Endothelial cell of hepatic sinusoid (primary cell): ENCODE measurements at regions not wholly inside any gene's neighbourhood (a gene's known extent, or its start where the extent isn't known, plus 50 kb on each side); places are given as distances from the start of the nearest gene placed in this dataset.
"Not testable (repeated sequence)": the region's sequence is repeated elsewhere in the genome, so short reads cannot be mapped to it uniquely, and the experiment has no call there.

Experiments used
- in situ Hi-C: cut with HindIII; loops from 2 replicates; pipeline ENCODE4 v1.10.0; 2017; ENCODE audit warnings: low sequenced_read_pairs

DNA sequence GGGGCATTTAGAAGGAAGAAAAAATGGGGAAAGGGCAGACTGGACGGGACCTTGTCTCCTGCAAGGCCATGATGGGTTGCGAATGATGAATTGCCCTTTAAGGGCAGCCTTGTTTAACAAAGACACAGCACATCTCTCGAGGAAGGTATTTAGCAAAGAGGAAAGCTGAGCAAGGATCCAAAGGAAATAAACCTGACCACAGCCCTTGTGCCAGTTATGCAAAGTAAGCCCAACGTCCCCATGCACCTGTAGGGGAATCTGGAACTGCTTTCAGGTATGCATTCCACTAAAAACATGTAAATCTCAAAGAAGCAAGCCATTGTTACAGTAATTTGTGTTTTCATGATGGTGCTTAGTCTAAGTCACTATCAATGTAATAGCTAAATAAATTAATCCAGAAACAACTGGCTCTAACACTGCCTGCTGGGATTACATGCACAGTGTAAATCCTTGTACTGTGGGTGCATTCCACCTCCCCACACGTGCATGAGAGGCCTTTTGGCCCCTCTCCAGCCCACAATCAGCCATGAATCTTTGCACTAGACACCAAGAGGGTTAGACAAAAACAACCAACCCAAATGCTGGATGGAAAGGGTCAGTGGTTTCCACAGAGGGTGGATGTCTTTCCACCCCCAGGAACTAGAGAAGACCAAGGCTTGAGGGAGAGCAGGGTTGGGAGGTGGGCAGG lies 228.8 kb upstream of the KAZN start:
- in situ Hi-C loops = no loop called here

DNA sequence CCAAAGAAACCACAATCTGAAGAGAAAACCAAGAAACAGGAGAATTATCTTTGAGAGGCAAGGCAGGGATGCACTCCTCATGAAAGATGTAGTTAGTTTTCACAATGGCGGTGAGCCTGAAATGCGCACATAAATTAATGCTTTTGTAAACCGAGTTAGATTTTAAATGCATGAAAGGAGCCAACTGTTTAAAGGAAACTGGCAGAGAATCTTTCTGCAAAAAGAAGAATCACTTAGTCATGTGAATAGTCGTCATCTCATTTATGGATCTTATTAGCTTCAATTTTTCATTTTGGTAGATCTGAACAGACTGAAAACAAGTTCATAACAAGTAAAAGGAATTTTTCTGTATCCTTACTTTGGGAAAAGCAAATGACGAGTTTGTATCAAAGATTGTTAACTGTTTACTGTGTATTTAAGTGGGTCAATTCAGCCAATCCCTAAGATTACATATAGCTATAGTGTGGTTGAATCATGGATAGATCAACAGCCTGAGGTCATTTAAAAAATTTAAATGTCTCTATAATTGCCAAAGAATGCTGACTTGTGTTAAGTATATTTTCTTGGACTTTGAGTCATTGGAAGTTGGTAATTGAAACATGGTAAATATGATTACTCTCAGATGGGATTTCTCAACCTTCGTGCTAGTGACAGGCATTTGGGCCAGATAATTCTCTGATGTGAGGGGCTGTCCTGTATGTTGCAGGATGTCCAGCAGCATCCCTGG lies 226.6 kb upstream of the KAZN start:
- in situ Hi-C loops = no loop called here

DNA sequence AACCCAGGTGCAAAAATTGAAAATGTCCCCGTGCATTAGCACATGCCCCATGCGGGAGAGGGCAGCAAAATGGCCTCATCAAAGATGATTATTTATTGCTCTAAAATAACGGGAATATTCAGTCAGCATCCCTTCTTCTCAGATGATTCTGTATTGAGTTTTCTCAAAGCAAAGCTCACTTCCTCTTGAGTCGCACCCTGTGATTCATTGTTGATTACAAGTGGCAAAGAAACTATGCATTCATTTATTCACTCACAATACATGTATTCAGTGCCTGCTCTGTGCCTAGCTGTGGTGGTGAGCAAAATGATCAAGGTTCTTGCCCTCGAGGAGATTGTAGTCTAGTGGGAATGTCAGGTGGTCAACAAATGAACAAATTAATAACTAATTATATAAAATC lies 226.0 kb upstream of the KAZN start:
- in situ Hi-C loops = no loop called here

DNA sequence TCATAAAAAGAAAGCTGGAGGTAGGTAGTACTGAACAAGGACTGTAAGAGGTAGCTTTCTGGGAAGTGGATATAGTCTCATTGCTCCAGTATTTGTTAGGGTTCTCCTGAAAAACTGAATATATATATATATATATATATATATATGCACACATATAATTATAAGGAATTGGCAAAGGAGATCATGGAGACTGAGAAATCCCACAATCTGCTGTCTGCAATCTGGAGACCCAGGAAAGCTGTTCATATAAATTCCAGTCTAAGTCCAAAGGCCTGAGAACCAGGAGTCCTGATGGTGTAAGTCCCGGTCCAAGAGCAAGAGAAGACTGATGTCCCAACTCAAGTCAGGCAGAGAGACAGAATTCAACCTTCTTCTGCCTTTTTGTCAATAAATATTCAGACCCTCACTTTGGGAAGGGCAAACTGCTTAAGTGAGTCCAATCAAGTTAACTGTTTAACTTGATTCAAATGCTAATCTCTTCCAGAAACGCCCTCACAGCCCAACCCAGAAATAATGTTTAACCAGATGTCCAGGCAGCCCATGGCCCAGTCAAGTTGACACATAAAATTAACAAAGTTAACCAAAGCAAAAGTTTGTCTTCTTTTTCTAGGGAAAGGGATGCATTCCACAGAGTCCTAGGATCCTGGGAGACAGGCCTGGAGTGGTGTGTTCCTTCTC lies 225.3 kb upstream of the KAZN start:
- in situ Hi-C loops = no loop called here

DNA sequence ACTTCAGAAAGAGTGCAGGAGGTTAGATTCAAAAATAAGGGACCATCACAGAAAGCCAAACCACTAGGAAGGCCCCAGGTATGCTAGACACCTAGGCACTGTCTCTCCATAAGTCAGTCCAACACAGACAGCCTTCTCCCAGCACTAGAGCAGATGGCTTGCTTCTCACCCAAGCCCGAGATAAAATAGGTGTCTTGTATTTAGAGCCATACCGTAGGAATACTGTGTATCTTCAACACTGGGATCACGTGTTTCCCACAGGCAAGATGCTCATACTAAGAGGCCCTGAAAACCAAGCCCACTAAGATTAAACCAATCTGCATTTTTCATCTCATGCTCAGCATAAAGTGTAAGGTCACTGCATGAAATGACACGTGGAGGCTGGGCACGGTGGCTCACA lies 223.3 kb upstream of the KAZN start:
- in situ Hi-C loops = no loop called here

DNA sequence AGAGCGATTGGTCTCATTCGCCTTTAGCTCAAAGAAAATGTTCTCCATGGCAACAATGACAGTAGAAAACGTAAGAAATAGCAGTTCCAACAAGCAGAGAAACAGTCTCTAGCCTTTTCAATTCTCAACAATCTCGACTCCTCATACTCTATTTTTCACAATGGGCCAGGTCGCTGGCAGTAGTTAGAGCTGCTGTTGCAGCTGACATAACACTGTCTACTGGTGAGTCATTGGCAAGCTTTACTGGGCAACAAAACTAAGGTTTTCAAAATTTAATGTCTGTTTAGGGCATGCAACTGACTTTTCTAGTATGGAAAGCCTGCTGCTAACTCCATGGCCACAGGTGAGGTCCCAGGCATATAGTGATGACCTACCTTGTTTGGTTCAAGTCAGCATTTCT lies 221.1 kb upstream of the KAZN start:
- in situ Hi-C loops = no loop called here

DNA sequence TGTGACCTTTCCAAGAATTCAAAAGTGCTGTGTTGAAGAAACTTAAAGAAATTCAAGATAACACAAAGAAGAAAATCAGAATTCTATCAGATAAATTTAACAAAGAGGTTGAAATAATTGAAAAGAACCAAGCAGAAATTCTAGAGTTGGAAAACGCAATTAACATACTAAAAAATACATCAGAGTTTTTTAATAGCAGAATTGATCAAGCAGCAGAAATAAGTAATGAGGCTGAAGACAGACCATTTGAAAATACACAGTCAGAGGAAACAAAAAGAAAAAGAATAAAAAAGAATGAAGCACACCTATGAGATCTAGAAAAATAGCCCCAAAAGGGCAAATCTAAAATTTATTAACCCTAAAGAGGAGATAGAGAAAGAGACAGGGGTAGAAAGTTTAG lies 218.1 kb upstream of the KAZN start:
- in situ Hi-C loops = no loop called here

DNA sequence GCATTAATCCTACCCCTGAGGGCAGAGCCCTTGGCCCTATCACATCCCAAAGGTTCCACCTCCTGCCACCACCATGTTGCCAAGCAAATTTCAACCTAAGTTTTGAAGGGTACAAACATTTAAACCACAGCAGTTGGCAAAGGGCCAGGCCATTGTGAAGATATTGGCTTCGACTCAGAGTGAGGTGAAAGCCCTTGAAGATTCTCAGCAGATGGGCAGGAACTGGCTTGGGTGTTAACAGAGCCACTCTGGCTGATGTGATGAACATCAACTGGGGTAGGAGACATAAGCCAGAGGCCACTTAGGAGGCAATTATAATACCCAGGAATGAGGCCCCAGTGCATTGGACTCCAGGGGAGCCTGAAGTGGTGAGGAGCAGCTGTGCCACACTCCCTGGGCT lies 207.7 kb upstream of the KAZN start:
- in situ Hi-C loops = loop anchor here (5.0 kb wide), 1 partner anchor 79 kb away; no protein-coding TSS in a partner anchor

DNA sequence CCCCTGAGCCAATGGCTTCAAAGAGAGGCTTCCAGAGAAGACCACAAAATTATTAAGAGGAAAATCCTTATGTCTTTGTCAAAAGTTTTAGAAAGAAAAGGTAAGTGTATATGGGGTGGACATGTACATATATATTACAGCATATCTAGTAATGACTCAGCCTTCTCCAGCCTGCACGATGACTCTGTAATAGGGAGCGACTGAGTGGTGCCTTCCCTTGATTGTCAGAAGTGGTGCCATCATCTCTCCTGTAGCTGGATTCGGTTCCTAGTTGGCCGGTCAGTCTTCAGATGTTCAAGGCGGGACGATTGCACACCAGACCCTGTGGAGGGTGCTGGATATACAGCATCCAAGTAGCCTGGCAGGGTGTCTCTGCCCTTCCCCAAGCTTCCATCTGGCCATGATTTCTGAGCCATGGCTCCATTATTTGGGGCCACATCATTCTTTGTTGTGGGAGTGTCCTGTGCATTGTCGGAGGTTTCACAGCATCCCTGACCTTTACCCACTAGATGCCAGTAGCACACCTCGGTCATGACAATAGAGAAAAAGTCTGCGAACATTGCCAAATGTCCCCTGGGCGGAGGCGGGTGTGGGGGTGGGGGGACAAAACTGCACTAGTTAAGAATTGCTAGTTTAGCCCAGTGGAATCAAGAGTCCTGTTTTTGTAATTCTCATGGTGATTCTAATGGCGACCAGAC lies 206.2 kb upstream of the KAZN start:
- in situ Hi-C loops = loop anchor here (5.0 kb wide), 1 partner anchor 80 kb away; no protein-coding TSS in a partner anchor

DNA sequence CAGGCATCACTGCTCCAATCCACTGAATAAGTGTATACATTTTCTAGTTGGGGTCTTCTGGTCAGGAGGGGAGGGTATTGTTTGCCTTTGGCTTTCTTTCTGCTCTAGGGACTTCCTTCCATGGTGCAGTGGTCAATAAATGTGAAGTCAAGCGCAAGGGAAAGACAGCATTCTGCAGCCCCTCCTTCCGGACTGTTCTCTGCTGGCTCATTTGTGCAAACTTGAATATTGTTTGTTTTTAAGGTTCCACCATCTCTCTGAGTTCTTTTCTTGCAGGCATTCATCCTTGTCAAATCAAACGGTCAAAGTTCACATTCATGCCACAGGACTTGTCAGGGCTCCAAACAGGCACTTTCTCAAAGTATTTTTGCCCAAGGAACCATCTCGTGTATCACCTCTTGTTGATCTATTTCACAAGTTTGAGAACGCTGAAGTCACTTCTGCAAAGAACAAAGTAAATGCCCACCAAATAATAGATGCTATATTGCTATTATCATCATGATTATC lies 205.6 kb upstream of the KAZN start:
- in situ Hi-C loops = loop anchor here (5.0 kb wide), 1 partner anchor 81 kb away; no protein-coding TSS in a partner anchor

DNA sequence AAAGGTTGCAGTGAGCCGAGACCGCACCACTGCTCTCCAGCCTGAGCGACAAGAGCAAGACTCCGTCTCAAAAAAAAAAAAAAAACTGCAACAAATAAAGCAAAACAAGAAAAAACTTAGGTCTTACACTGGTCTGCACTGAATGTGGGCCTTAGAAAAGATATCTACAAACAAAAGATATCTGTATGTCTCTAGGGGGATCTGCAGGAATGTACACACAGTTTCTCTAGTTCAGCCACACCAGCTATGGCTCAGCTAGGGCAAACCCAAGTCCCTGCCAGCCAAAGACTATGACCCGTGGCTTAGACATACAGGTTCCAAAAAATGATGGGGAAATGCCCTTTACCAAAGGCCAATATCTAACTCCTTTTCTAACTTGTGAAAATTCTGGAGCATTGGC lies 202.4 kb upstream of the KAZN start:
- in situ Hi-C loops = no loop called here

DNA sequence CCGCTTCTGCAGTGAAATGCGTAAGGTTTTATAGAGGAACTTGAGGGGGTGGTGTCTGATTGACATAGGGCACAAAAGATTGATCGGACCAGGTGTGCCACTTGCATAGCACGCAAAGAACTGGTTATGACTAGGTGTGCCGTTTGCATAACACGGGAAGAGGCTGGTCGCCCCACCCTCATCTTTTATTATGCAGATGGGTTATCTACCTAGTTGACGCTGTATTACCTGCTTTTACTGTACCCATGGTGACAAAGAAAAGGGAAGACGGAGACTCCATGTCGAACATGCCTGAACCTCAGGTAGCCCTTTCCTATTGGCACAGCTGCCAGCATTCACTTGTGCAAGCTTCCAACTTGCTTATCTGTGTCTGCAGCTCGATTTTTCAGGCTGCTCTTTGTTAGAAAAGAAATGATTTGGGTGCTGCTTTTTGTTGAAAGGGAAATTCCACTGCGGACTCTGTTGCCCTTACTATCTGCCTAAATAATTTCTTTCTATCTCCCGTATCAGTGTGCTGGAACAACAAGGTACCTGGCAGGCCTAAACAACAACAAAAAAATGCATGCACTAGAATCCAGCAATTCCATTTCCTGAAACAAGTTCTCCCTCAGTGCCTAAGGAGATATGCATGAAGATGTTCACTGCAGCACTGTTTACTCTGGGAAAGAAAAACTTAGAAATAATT lies 194.4 kb upstream of the KAZN start:
- in situ Hi-C loops = loop anchor here (5.0 kb wide), 1 partner anchor 42 kb away; no protein-coding TSS in a partner anchor

DNA sequence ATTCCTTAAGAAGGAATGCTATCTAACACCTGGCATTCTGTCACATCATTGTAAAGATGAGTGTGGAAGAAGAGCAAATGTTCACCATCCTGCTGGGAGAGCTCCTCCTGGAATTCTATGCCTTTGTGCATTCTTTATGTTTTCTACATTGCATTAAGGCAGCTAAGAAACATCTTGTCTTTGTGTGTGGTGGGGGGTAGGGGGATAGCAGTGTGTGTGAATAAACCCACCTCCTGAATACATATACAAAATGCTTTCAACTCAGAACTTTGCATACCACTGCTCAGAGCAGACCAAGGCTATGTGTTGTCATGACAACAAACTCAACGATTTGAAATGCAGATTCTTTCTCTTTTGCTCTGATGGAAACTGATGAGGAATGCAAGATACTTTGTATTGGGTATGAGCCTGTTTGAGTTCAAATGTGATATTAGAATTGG lies 193.6 kb upstream of the KAZN start:
- in situ Hi-C loops = loop anchor here (5.0 kb wide), 1 partner anchor 43 kb away; no protein-coding TSS in a partner anchor

DNA sequence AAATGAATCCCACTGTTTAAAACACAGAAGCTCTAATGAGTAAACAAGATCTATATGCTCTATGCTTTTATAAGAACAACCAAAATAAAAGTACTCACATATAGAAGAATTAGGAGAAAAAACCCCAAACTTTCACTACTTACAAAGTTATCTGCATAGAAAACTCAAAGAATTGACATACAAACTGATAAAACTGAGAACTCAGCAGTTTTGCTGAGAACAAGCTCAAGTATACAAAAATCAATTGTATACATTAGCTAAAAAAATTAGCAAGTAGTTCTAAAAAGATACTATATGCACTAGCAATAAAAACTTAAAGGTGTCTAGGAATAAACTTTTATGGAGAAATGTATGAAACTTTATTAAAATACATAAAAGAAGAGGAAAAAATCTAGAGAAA lies 186.2 kb upstream of the KAZN start:
- in situ Hi-C loops = no loop called here

DNA sequence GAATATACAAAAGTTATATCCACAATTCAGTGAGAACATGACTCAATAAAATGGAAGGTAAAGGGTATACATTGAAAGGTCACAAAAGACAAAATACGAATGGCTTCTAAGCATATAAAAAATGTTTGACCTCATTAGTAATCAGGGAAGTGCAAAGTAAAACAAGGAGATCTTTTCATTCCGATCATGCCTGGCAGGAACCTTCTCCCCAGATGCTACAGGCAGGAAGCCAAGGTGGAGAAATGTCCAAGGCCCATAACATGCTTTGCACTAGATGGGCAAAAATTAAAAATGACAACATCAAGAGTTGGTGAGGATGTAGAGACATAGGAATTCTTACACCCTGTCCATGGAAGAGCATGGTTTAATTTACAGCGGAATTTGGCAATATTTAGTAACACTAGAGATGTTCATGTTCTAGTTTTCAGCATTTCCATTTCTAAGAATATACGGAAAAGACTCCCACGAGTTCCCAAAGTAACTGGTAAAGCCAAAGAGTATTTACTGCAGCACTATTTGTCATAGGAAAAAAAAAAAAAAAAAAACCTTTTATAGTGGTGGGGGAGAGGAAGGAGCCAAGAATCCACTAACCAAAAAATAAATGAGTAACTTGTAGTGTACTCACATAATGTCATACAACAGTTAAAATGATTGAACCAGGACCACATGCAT lies 184.5 kb upstream of the KAZN start:
- in situ Hi-C loops = no loop called here

DNA sequence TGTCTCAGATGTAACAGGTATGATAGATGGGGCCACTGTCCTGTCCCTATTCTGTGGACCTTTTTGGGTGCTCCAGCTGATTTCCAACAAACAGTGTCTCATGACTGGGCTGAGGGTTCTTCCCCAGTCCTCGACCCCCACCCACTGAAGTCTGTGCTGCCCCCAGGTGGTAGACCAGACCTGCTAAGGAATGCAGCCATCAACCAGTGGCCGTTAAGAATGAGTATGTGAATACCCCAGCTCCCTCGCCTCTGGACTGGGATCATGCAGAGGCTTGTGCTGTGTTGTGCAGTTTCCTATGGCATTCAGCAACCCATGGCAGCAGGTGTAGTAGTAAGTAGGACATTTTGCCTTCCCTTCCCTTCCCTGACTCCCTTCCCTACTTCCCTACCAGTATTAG lies 183.1 kb upstream of the KAZN start:
- in situ Hi-C loops = no loop called here

DNA sequence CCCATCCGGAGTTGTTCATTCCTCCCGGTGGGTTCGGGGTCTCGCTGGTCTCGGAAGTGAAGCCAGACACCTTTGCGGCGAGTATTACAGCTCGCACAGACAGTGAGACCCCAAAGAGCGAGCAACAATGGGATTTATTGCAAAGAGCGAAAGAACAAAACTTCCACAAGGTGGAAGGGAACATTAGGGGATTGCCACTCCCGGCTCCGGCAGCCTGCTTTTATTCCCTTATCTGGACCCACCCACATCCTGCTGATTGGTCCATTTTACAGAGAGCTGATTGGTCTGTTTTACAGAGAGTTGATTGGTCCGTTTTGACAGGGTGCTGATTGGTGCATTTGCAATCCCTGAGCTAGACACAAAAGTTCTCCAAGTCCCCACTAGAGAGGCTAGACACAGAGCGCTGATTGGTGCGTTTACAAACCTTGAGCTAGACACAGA lies 178.7 kb upstream of the KAZN start:
- in situ Hi-C loops = not testable (repeated sequence)

DNA sequence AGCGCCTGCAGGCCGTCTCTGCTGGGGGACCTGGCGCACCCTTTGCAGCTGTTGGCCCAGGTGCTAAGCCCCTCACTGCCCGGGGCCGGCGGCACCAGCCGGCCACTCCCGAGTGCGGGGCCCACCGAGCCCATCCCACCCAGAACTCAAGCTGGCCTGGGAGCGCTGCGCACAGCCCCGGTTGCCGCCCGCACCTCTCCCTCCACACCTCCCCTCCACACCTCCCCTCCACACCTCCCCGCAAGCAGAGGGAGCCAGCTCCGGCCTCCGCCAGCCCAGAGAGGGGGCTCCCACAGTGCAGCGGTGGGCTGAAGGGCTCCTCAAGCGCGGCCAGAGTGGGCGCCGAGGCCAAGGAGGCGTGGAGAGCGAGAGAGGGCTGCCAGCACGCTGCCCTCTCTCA lies 177.8 kb upstream of the KAZN start:
- in situ Hi-C loops = no loop called here

DNA sequence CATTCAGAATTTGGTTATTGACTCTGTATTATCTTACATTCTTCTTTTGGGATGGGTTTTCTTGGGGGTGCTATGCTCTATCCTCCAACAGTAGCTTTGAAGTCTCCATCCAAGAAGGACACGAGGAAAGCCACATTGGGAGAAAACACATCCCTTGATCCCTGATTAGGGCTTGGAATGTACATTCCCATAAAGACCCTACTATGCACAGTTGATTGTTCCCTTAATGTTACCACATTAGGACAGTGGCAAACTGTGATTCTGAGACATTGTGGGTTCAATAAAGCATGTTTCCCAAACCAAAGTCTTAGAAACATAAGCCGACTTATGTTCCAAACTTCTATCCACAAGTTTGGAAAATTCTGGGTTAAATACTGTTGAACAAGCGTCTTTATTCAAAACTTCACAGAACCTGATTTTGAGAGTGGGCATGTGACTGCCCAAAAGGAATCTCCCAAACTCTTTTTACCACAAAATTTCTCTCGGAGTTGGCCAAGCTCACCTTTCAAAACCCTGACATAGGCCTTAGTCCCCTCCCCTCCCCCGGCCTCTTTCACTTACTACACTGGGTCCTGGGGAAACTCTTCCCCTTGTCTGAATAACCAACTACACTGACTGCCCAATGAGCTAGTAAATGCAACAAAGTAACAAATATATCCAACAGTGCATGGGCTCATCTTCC lies 177.0 kb upstream of the KAZN start:
- in situ Hi-C loops = no loop called here
